Stimulated activated CD8-positive, alpha-beta memory T cell treated with anti-CD3 and anti-CD28 coated beads, Interleukin-4, amount 100 ng/mL, for 4 hours (primary cell): ENCODE measurements at regions not wholly inside any gene's neighbourhood (a gene's known extent, or its start where the extent isn't known, plus 50 kb on each side); places are given as distances from the start of the nearest gene placed in this dataset.

Source experiments
- DNase-seq, 2 donors: peaks; one replicate each; pipeline ENCODE4 v3.0.0-alpha.2; 2020; ENCODE audit warnings: low read depth in 2 of 2, low spot score in 1 of 2

DNA sequence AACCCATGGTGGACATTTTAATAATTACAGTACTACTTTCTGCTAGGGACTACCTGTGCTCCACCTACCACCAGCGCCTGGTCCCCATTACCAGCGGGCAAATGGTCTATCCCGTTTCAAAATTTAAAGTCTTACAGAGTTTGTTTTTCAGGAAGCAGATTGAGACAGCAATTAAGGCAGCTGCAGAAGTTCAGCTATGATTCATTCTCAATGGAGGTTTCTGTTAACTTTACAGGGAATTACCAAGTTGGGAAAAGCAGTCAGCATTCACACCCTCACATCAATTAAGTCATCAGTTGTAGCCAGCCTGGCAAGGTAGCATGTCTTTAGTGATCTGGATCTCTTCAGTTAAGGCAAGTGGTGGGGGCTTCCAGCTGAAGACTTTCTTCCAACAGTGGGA is 410.6 kb upstream of the DAB2 start:
- DNase-seq = no peak

DNA sequence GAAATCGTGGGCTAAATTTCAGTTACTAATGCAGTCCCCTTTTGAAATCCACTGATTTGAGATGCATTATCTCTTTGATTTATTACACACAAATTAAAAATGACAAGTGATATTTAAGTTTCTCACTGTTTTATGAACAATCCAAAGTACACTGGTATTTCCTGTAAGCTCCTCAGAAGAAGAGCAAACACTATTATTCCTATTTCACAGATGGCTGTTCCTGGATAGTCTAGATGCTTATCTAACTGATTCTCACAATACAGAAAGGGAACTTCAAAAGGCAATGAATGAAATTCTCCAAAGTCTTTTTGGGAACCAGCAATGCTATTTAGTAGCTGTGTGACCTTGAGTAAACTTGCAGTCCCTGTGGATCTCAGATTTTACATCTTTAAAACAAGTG is 404.7 kb upstream of the DAB2 start:
- DNase-seq = no peak

DNA sequence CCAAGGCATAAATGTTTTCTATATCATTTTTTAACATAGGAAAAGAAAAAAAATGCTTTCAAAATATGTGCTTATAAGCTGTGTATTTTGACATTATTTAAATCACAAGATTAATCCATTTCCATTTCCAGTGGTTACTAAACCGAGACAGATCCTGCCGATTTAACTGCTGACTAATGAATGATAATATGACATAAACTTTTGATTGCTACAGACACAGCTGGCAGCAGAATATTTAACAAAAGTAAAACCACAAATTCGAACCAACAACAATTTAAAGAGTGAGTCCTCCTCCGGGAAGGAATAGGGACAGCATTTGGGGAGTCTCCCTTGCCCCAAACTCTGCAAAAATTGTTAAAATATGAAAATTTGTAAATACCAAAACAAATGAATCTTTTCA is 401.3 kb upstream of the DAB2 start:
- DNase-seq = no peak

DNA sequence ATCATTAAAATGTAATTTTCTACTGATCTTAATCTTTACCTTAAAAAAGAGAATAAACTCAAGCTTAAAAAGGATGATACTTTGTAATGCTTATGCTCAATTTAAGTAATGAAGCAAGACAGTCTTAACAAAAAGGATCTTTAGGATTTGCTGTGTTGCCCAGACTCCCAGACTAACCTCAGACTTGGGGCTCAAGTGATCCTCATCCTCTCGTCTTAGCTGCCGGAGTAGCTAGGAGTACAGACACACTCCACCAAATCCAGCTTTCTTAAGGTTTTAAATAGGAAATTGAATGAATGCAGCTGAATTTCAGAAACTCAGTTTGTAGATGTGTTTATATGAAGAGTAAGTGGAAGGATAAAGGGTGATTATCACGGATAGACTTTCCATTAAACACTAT is 400.5 kb upstream of the DAB2 start:
- no peak for DNase-seq

DNA sequence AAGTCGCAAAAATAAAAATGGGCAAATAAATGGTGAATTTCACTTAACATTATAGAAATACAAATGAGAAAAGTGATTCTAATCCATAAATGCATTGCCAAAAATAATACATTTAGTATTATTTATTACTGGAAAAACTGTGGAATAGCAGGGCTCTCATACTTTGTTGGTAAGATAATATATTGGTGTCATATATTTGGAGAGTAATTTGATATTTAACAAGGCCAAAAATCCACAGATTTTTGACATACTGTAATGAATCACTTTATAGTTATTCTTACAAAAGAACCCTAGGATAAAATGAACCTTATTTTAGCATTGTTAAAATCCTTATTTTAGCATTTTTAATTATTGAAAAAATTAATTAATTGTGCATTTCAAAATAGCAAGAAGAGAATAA is 397.2 kb upstream of the DAB2 start:
- DNase-seq = no peak

DNA sequence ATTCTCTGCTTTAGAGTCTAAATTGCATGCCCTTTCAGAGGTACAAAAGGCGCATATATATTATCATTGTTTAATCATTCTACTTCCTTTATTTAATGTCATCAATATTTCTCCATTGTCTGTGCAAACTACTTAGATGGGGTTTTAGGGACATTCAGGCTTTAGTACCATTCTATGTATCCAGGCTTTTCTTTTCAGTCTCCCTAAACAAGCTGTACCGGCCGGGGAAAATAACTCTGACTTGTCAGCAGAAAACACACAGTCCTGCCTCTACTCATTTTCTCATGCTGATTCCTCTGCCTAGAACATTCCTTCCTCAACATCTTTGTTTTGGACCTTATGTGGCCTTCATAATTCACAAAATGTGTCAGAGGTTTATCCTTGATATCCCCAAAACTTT is 392.1 kb upstream of the DAB2 start:
- no peak for DNase-seq

DNA sequence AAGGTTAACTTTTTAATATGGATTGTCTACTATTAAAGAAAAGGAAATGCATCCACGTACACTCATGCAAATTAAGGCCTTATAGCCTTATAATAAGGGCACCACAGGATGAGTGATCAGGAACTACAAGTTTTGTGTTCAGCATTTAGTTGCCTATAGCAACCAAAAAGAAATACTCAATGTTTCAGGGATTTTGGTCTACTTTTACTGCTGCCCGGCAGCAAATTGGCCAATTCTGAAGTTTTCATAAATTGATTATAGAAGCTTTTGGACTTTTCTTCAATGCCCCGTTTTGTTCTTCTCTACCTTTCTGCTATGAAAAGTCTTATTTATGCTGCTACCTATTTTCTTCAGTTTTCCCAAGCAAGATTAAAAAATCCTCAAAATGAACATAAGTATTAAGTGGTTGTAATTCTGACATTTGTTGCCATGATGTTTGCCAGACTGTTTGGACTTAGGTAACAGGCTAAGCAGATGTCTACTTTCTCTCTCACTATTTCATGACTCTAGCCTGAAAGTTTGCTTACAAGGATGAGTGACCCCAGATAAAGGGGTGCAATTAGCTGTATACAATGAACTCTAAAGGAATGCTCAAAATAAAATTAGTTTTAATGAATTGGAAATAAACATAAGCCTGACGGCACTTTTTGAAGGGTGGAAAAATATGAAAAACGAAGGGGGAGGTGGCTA is 391.5 kb upstream of the DAB2 start:
- no peak for DNase-seq

DNA sequence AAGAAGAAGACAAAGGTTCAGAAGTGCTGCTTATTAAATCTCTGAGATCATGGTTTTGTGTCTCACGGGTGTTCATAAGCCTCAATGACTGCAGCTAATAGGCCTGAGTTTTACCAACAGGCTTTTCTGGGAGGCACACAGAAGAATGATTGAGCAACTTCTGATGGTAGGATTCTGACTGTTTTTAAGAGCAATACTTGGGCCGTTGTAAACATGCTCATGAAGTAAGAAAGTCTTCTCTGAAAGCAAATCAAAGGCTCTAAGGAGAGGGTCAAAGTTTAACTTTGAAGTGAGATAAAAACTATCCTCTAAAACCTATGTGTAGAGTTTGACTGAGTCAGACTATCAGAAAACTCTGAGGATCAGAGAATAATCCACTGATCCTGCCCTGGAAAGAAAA is 390.9 kb upstream of the DAB2 start:
- no peak for DNase-seq

DNA sequence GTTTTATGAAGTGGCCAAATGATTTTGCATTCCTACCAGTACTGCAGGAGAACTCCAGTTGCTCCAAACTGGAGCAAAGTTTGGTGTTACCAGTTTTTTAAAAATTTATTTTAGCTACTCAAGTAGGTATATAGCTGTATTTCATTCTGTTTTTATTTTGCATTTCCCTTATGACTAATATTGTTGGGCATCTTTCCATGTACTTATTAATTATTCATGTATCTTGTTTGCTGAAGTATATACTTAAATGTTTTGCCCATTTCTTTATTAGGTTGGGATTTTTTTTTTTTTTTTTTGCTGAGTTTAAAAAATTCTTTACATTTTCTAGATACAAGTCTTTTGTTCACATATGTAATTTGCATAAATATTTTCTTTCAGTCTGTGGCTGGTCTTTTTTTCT is 386.6 kb upstream of the DAB2 start:
- DNase-seq = no peak

DNA sequence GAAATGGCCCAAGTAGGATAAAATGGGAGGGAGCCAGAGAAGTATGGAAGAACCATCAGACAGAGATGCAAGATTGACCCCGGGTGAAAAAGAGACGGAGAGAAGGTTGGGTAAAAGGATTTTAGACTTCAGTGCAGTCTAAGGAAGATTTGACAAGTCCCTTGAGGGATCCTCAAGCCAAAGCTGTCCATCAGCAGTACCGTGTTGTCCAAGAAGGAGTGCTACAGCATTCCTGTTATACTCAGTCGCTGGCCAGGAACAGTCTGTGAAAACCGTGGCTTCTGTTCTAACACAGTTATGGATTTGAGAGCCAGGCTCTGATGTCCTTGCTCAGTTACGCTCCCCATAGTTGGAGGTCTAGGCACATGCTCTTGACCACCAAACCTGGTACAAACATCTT is 383.9 kb upstream of the DAB2 start:
- DNase-seq = no peak

DNA sequence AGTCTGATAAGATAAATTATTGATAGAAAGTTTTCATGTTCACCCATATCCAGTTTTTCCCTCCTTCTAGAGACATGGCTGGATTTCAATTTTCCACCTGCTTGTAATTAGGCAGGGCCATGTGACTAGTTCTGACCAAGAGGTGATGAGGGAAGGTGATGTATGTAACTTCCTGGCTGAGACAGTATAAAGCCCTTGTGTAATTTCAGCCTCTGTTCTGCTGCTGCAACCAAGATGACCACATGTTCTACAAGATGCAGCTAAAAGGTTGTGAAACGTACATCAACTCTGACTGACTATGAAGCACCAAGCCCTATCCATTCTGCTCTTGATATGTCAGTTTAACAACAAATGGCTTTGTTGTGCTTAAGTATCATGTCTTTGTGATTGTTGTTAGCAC is 376.5 kb upstream of the DAB2 start:
- no peak for DNase-seq

DNA sequence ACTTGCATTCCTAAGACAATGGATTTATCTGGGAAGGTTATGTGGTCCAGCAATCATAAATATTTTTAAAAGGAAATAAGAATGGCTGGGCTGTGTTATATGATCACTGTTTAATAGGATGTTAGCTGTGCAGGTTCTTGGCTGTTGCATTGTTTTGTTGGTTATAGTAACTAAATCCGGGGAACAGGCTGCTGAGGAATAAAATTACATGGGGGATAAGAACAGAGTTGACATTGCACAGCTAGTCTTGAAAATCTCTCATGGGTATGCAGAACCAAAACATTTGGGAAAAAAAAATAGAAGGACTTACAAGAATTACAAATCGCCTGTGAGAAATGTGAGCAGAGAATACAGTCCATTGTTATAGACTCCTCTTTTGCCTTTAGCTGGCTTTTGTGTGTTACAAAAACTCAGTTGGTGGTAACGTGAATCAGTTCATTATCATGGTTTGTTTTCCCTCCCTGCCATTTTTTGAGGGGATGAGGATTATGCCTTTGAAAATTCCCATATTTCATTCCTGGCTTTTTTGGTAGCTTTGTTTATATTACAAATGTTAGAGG is 375.3 kb upstream of the DAB2 start:
- DNase-seq = no peak

DNA sequence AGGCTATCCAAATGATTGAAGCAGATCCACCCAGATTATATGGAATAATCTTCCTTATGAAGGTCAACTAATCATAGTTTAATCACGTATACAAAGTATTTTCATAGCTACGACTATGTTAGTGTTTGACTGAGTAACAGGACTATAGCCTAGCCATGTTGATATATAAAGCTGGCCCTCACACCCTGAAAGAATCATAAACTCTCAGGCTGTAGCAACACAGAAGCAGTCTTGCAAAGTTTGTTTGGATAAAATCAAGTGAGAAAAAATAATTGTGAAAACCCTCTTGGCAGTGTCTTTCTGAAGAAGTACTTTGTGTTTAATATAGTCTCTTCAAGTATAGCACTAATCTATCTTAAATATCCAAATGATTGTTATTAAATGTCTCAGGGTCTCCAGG is 374.5 kb upstream of the DAB2 start:
- DNase-seq = no peak

DNA sequence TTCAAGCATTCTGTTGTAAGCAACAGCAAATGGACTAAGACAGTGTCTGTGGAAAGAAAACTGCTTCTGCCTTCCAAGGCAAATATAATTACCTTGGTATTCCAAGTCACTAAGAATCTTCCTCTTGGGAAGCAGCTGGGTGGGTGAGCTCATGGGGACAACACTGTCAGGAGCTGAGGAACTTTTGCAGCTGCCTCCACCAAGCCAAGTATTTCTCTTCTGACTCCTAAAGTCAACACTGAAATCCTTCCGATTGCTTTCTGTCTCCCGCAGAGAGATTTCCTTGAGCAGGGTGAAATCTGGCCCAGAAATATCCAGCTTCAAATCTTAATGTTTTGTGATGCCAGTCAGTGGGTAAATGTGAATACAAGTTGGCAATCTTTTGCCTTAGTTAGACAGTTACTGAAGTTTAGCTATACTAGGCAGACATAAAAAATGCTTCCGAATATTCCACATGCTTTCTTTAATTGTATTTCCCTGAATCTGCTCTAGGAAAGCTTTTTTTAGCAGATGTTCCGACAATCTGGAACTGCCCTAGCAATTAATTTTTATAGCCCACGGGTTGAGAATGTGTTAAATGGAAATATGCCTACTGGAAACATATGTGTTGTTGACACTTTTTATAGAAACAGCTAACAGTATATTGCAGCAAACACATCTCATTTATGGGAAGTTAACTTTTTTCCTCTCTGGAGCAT is 369.9 kb upstream of the DAB2 start:
- DNase-seq = no peak

DNA sequence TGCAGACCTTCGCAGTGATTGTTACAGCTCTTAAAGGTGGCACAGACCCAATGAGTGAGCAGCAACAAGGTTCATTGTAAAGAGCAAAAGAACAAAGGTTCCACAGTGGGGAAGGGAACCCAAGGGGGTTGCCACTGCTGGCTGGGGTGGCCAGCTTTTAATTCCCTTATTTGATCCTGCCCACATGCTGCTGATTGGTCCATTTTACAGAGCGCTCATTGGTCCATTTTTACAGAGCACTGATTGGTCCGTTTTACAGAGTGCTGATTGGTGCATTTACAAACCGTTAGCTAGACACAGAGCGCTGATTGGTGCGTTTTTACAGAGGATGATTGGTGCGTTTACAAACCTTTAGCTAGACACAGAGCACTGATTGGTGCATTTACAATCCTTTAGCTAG is 360.6 kb upstream of the DAB2 start:
- no peak for DNase-seq

DNA sequence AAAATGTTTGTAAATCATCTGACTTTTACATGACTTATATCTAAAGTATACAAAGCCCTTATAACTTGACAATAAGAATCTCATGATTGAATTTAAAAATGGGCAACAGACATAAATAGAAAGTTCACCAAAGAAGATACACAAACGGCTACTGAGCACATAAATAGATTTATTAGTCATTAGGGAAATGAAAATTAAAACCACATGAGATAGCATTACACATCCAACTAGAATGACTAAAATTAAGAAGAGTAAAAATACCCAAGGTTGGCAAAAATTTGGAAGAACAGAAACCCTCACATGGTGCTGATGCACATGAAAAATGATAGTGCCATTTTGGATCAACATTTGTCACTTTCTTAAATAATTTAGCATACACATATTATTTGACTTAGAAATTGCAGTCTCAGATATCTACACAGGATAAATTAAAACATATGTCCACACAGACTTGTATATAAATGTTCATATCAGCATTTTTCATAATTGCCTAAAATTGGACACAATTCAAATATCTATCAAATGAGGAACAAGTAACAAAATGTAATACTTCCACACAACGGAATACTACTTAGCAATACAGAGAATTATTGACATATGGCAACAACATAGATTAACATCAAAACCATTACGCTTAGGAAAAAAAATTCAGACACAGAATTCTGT is 359.1 kb upstream of the DAB2 start:
- no peak for DNase-seq

DNA sequence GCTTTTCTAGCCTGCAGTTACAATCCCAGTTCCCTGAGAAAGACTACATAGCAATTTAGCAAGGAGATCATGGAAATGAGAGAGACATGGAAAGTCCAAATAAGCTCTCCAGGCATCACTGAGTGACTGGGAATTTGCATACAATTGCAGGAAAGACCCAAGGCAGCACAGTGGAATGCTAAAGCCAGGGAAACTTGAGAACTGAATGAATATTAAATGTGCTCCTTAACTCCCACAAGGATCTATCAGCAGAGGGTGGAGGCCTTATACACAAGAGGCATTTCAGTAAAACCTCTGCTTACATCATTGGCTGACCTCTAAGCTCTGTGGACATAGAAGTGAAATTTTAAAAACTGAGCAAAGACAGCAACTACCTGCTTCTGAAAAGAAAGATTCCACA is 355.6 kb upstream of the DAB2 start:
- DNase-seq = no peak

DNA sequence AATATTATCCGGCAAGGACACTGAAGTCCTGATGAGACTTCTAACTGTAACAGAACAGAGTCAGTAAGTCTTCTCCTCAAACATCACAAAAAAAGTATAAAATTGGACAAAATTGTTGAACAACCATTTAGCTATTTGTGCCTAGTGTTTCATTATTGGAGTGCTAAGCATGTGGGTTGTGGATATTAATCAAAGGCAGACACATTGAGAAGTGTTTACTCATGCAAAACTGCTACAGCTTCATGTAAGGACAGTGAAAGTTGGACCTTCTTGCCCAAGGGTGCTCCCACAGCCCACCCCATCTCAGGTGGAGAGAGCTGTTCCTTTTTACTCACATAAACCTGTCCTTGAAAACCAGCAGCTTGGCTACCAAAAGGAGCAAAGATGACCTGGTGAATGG is 355.1 kb upstream of the DAB2 start:
- DNase-seq = no peak

DNA sequence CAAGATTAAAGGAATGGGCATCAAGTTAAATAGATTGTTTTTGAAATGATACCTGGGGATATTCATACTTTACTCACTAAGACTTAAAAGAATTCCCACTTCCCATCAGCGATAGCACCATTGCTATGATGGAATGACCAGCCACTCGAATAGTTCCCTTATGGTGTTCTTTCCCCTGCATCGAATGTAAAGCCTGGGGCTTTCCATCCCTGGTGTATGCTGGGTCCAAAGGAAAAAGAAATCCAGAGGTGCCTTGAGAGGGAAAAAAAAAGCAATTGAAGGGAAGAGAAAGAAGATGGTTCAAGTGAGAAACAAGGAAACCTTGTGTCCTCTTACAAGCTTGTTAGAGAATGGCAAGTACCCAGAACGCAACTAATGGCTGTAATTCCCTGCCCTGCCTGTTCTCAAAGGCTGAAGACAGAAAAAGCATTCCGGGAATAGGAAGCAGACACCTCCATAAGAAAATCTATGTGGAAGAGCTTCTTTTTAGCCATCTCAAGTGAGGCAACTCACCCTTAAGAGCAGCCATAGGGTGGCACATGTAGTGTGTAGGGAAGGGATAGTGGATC is 351.1 kb upstream of the DAB2 start:
- no peak for DNase-seq

DNA sequence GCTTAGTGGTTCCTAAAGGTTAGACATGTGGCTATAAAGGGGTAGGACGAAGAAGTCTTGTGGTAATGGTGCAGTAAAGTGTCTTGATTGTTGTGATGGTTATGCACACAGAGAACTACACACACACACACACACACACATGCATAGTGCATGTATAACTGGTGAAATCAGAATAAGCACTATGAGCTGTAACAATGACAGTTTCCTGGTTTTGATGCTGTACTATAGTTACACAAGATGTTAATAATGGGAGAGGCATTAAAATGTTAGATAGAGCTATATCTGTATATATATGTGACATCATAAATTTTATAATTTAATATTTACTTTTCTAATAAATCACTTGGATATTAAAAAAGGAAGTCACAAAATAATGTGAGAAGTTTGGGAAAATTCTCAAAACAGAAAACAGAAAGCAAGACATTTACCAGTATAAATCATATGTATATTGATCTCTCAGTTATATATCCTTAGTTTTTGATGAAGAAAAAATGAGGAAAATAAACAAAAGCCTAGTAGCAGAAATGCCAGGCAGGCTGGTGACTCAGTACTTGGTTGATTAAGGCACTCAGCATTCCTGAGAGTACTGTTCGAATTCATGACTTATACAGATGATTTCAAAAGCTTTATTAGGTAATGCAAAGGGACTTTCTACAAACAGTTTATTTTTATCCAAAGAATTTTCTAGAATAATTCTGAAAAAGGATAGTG is 350.5 kb upstream of the DAB2 start:
- DNase-seq = no peak

DNA sequence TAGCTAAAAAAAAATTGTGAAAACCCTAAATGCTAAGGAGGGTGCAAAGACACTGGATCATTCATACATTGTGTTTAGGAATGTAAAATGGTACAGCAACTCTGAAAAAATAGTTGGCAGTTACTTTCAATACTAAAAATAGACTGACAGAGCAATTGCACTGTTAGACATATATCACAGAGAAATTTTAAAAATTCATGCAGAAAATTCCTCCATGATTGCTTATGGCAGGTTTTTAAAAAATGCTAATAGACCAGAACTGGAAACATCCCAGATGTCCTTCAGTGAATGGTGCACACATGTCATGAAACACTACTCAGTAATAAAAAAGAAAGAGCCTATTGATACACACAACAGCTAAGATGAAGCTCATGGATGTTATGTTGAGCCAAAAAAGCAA is 349.8 kb upstream of the DAB2 start:
- no peak for DNase-seq
